Erythroblast (primary cell): ENCODE measurements at regions not wholly inside any gene's neighbourhood (a gene's known extent, or its start where the extent isn't known, plus 50 kb on each side); places are given as distances from the start of the nearest gene placed in this dataset.

Experiments
- GATA1 ChIP-seq: IDR thresholded peaks from 2 replicates; pipeline ENCODE4 v1.6.1; 2011; ENCODE audit warnings: low read depth, mild to moderate bottlenecking, control low read depth, low read length, moderate library complexity
- POLR2A ChIP-seq: IDR thresholded peaks from 2 replicates; pipeline ENCODE4 v1.6.1; 2011; ENCODE audit warnings: mild to moderate bottlenecking, low read length

- TF ChIP-seq POLR2A (no peak), GATA1 (no peak)
Measured at GRCh38 chr1:198833706-198834503, 195.1 kb downstream of the PTPRC start.
